Activated naive CD4-positive, alpha-beta T cell treated with anti-CD3 and anti-CD28 coated beads, Interleukin-2, amount 50 U/mL, for 72 hours (primary cell): ENCODE measurements at regions not wholly inside any gene's neighbourhood (a gene's known extent, or its start where the extent isn't known, plus 50 kb on each side); places are given as distances from the start of the nearest gene placed in this dataset.

ENCODE experiments used
- ATAC-seq, 2 donors: fragments of 150-1000 bp; cut with Tn5 transposase; 2 replicates each; pipeline ENCODE4 v1.10.0; 2021; ENCODE audit warnings: mild to moderate bottlenecking in 2 of 2, moderate library complexity in 2 of 2
- DNase-seq, 2 donors: peaks; one replicate each; pipeline ENCODE4 v3.0.0; 2021 to 2022; ENCODE audit warnings: low spot score in 2 of 2
- H3K27ac Mint-ChIP-seq, 2 donors: one replicate each; pipeline ENCODE4 v1.8.0; 2022; ENCODE audit warnings: mild to moderate bottlenecking in 2 of 2, mixed read lengths in 2 of 2
- H3K36me3 Mint-ChIP-seq, 2 donors: one replicate each; pipeline ENCODE4 v1.8.0; 2022; ENCODE audit warnings: mixed read lengths in 2 of 2
- H3K9me3 Mint-ChIP-seq, 2 donors: one replicate each; pipeline ENCODE4 v1.8.0; 2022; ENCODE audit warnings: mixed read lengths in 2 of 2

- H3K27ac Mint-ChIP-seq: no peak overlapping the region
- DNase-seq: no peak
- peaks cover 0 to 2% of the 10 kb centered on the region in 2 donors for H3K36me3 Mint-ChIP-seq
- ATAC-seq: no peak
- H3K9me3 Mint-ChIP-seq: peaks cover 0 to 6% of the 10 kb centered on the region in 2 donors
Measured at GRCh38 chr2:15851076-15851693, 89.2 kb upstream of the MYCN start.

GRCh38 chr2:15852811-15853210 is 87.5 kb upstream of the MYCN start:
- Mint-ChIP-seq H3K27ac (no peak overlapping the region), H3K9me3 (peaks cover 0 to 5% of the 10 kb centered on the region in 2 donors), H3K36me3 (peaks cover 0 to 5% of the 10 kb centered on the region in 2 donors)
- ATAC-seq (no peak), DNase-seq (no peak)

- no peak for DNase-seq
- ATAC-seq: no peak
- Mint-ChIP-seq H3K36me3 (peaks cover 0 to 5% of the 10 kb centered on the region in 2 donors), H3K27ac (no peak overlapping the region), H3K9me3 (peaks cover 0 to 5% of the 10 kb centered on the region in 2 donors)
Measured at GRCh38 chr2:15853903-15854302, 86.4 kb upstream of the MYCN start.

GRCh38 chr2:15855766-15856260 is 84.5 kb upstream of the MYCN start:
- ATAC-seq (no peak), DNase-seq (no peak)
- H3K36me3 Mint-ChIP-seq: peaks cover 0 to 5% of the 10 kb centered on the region in 2 donors
- H3K27ac Mint-ChIP-seq: no peak overlapping the region
- H3K9me3 Mint-ChIP-seq: peaks cover 0 to 5% of the 10 kb centered on the region in 2 donors

GRCh38 chr2:15856318-15856717 is 84.0 kb upstream of the MYCN start:
- ATAC-seq (no peak), DNase-seq (no peak)
- Mint-ChIP-seq H3K9me3 (peaks cover 0 to 5% of the 10 kb centered on the region in 2 donors), H3K27ac (no peak overlapping the region), H3K36me3 (peaks cover 0 to 5% of the 10 kb centered on the region in 2 donors)

- no peak overlapping the region for H3K27ac Mint-ChIP-seq
- DNase-seq (no peak), ATAC-seq (no peak)
- H3K9me3 Mint-ChIP-seq: peaks cover 0 to 5% of the 10 kb centered on the region in 2 donors
- H3K36me3 Mint-ChIP-seq: peaks cover 0 to 5% of the 10 kb centered on the region in 2 donors
Measured at GRCh38 chr2:15858466-15858865, 81.9 kb upstream of the MYCN start.

- DNase-seq (no peak), ATAC-seq (no peak)
- H3K27ac Mint-ChIP-seq: no peak overlapping the region
- peaks cover 0 to 5% of the 10 kb centered on the region in 2 donors for H3K9me3 Mint-ChIP-seq
- peaks cover 0 to 5% of the 10 kb centered on the region in 2 donors for H3K36me3 Mint-ChIP-seq
Measured at GRCh38 chr2:15860051-15860663, 80.2 kb upstream of the MYCN start.

GRCh38 chr2:15860760-15861159 is 79.6 kb upstream of the MYCN start:
- no peak for ATAC-seq
- Mint-ChIP-seq H3K27ac (no peak overlapping the region), H3K36me3 (peaks cover 0 to 5% of the 10 kb centered on the region in 2 donors), H3K9me3 (peaks cover 0 to 5% of the 10 kb centered on the region in 2 donors)
- no peak for DNase-seq

GRCh38 chr2:15861172-15861822 is 79.1 kb upstream of the MYCN start:
- Mint-ChIP-seq H3K27ac (no peak overlapping the region), H3K36me3 (peaks cover 0 to 2% of the 10 kb centered on the region in 2 donors), H3K9me3 (peaks cover 0 to 2% of the 10 kb centered on the region in 2 donors)
- DNase-seq (no peak), ATAC-seq (no peak)

- no peak overlapping the region for H3K27ac Mint-ChIP-seq
- peaks cover 0 to 5% of the 10 kb centered on the region in 2 donors for H3K9me3 Mint-ChIP-seq
- ATAC-seq: no peak
- no peaks in the 10 kb centered on the region for H3K36me3 Mint-ChIP-seq
- DNase-seq: no peak
Measured at GRCh38 chr2:15861898-15862297, 78.5 kb upstream of the MYCN start.

- no peak overlapping the region for H3K27ac Mint-ChIP-seq
- peaks cover 0 to 5% of the 10 kb centered on the region in 2 donors for H3K9me3 Mint-ChIP-seq
- no peaks in the 10 kb centered on the region for H3K36me3 Mint-ChIP-seq
- ATAC-seq: no peak
- DNase-seq: no peak
Measured at GRCh38 chr2:15863089-15863488, 77.3 kb upstream of the MYCN start.

GRCh38 chr2:15863494-15864175 is 76.7 kb upstream of the MYCN start:
- no peak for ATAC-seq
- H3K9me3 Mint-ChIP-seq: peaks cover 0 to 5% of the 10 kb centered on the region in 2 donors
- H3K36me3 Mint-ChIP-seq: no peaks in the 10 kb centered on the region
- H3K27ac Mint-ChIP-seq: no peak overlapping the region
- no peak for DNase-seq

- Mint-ChIP-seq H3K27ac (no peak overlapping the region), H3K36me3 (no peaks in the 10 kb centered on the region), H3K9me3 (peaks cover 0 to 5% of the 10 kb centered on the region in 2 donors)
- DNase-seq (no peak), ATAC-seq (no peak)
Measured at GRCh38 chr2:15864176-15864769, 76.1 kb upstream of the MYCN start.

- no peaks in the 10 kb centered on the region for H3K36me3 Mint-ChIP-seq
- peaks cover 1 to 5% of the 10 kb centered on the region in 2 donors for H3K9me3 Mint-ChIP-seq
- ATAC-seq: no peak
- DNase-seq: no peak
- no peak overlapping the region for H3K27ac Mint-ChIP-seq
Measured at GRCh38 chr2:15865923-15866322, 74.4 kb upstream of the MYCN start.

- Mint-ChIP-seq H3K27ac (no peak overlapping the region), H3K9me3 (peaks cover 5% of the 10 kb centered on the region in 2 donors), H3K36me3 (no peaks in the 10 kb centered on the region)
- no peak for DNase-seq
- no peak for ATAC-seq
Measured at GRCh38 chr2:15866563-15867193, 73.7 kb upstream of the MYCN start.
